ENCODE measurements at regions not wholly inside any gene's neighbourhood (a gene's known extent, or its start where the extent isn't known, plus 50 kb on each side); places are given as distances from the start of the nearest gene placed in this dataset.
"Not testable (repeated sequence)": the region's sequence is repeated elsewhere in the genome, so short reads cannot be mapped to it uniquely, and the experiment has no call there.

GRCh38 chr11:42816471-42816870 lies 495.3 kb upstream of the API5 start:
- peaks cover 8% of the 10 kb centered on the region for H3K9me3 ChIP-seq (ENCODE audit: control insufficient read depth, insufficient read depth, low read length)
- H3K27ac ChIP-seq (ENCODE audit: low read depth, low read length): no peak overlapping the region
- no peak for DNase-seq (ENCODE audit: low read depth, low spot score)
- H3K4me3 ChIP-seq (ENCODE audit: low read depth, low read length): no peak overlapping the region
- TF ChIP-seq CTCF (IDR thresholded peaks at IDR 0.05; ENCODE audit: low read depth, low read length): no peak
- CTCF ChIA-PET: no interaction called here
- H3K27me3 ChIP-seq (ENCODE audit: control insufficient read depth, insufficient read depth, low read length): no peaks in the 10 kb centered on the region
- POLR2A ChIA-PET: no interaction called here

- Histone ChIP-seq H3K27ac (ENCODE audit: low read depth, low read length) (no peak overlapping the region), H3K4me3 (ENCODE audit: low read depth, low read length) (no peak overlapping the region), H3K9me3 (ENCODE audit: control insufficient read depth, insufficient read depth, low read length) (peaks cover 12% of the 10 kb centered on the region), H3K27me3 (ENCODE audit: control insufficient read depth, insufficient read depth, low read length) (no peaks in the 10 kb centered on the region)
- no peak for TF ChIP-seq CTCF (IDR thresholded peaks at IDR 0.05; ENCODE audit: low read depth, low read length)
- ChIA-PET POLR2A (no interaction called here), CTCF (no interaction called here)
- no peak for DNase-seq (ENCODE audit: low read depth, low spot score)
Measured at GRCh38 chr11:42819126-42819525, 492.7 kb upstream of the API5 start.

- CTCF ChIA-PET; H3K4me3 ChIP-seq (ENCODE audit: low read depth, low read length); H3K27ac ChIP-seq (ENCODE audit: low read depth, low read length); DNase-seq (ENCODE audit: low read depth, low spot score); H3K27me3 ChIP-seq (ENCODE audit: control insufficient read depth, insufficient read depth, low read length); POLR2A ChIA-PET: not testable (repeated sequence)
- peaks cover 12% of the 10 kb centered on the region for H3K9me3 ChIP-seq (ENCODE audit: control insufficient read depth, insufficient read depth, low read length)
Measured at GRCh38 chr11:42822188-42822587, 489.6 kb upstream of the API5 start.

- no peak overlapping the region for H3K27ac ChIP-seq (ENCODE audit: low read depth, low read length)
- ChIA-PET CTCF (no interaction called here), POLR2A (no interaction called here)
- TF ChIP-seq CTCF (IDR thresholded peaks at IDR 0.05; ENCODE audit: low read depth, low read length): no peak
- H3K9me3 ChIP-seq (ENCODE audit: control insufficient read depth, insufficient read depth, low read length): peaks cover 12% of the 10 kb centered on the region
- H3K27me3 ChIP-seq (ENCODE audit: control insufficient read depth, insufficient read depth, low read length): no peaks in the 10 kb centered on the region
- no peak for DNase-seq (ENCODE audit: low read depth, low spot score)
- H3K4me3 ChIP-seq (ENCODE audit: low read depth, low read length): no peak overlapping the region
Measured at GRCh38 chr11:42823546-42823945, 488.2 kb upstream of the API5 start.

GRCh38 chr11:42824067-42824466 lies 487.7 kb upstream of the API5 start:
- no peak for DNase-seq (ENCODE audit: low read depth, low spot score)
- no peak overlapping the region for H3K4me3 ChIP-seq (ENCODE audit: low read depth, low read length)
- CTCF ChIA-PET: no interaction called here
- peaks cover 12% of the 10 kb centered on the region for H3K9me3 ChIP-seq (ENCODE audit: control insufficient read depth, insufficient read depth, low read length)
- H3K27ac ChIP-seq (ENCODE audit: low read depth, low read length): no peak overlapping the region
- POLR2A ChIA-PET: no interaction called here
- TF ChIP-seq CTCF (IDR thresholded peaks at IDR 0.05; ENCODE audit: low read depth, low read length): no peak
- no peaks in the 10 kb centered on the region for H3K27me3 ChIP-seq (ENCODE audit: control insufficient read depth, insufficient read depth, low read length)

- Histone ChIP-seq H3K4me3 (ENCODE audit: low read depth, low read length) (no peak overlapping the region), H3K27ac (ENCODE audit: low read depth, low read length) (no peak overlapping the region), H3K9me3 (ENCODE audit: control insufficient read depth, insufficient read depth, low read length) (peaks cover 11% of the 10 kb centered on the region), H3K27me3 (ENCODE audit: control insufficient read depth, insufficient read depth, low read length) (no peaks in the 10 kb centered on the region)
- POLR2A ChIA-PET: no interaction called here
- DNase-seq (ENCODE audit: low read depth, low spot score): no peak
- no peak for TF ChIP-seq CTCF (IDR thresholded peaks at IDR 0.05; ENCODE audit: low read depth, low read length)
- CTCF ChIA-PET: no interaction called here
Measured at GRCh38 chr11:42825598-42825997, 486.2 kb upstream of the API5 start.
